Hematopoietic multipotent progenitor cell treated with erythropoietin and hydrocortisone succinate and interleukin-3 and kit ligand, for 8 days (in vitro differentiated cells): ENCODE measurements at regions not wholly inside any gene's neighbourhood (a gene's known extent, or its start where the extent isn't known, plus 50 kb on each side); places are given as distances from the start of the nearest gene placed in this dataset.
"Not testable (repeated sequence)": the region's sequence is repeated elsewhere in the genome, so short reads cannot be mapped to it uniquely, and the experiment has no call there.

Source experiments
- DNase-seq: peaks from one replicate; pipeline ENCODE4 v3.0.0-alpha.2; 2015

- not testable (repeated sequence) for DNase-seq
Observed at GRCh38 chr6:86872810-86873209, 64.5 kb upstream of the HTR1E start.

- DNase-seq, result no peak
Observed at GRCh38 chr6:86871681-86872080, 65.6 kb upstream of the HTR1E start.

GRCh38 chr6:86869500-86869899 lies 67.8 kb upstream of the HTR1E start:
- no peak for DNase-seq

GRCh38 chr6:86859513-86859912 lies 77.8 kb upstream of the HTR1E start:
- DNase-seq, result no peak

- DNase-seq, result no peak
Observed at GRCh38 chr6:86858970-86859369, 78.4 kb upstream of the HTR1E start.

GRCh38 chr6:86857783-86858182 lies 79.5 kb upstream of the HTR1E start:
- DNase-seq, result no peak

- DNase-seq, result peak; percentile 28
Observed at GRCh38 chr6:86856937-86857563, 80.3 kb upstream of the HTR1E start.

- peak; percentile 34 for DNase-seq
Observed at GRCh38 chr6:86856379-86856778, 80.9 kb upstream of the HTR1E start.

GRCh38 chr6:86848986-86849385 lies 88.3 kb upstream of the HTR1E start:
- no peak for DNase-seq

GRCh38 chr6:86832686-86833085 lies 104.6 kb upstream of the HTR1E start:
- DNase-seq, result no peak

- no peak for DNase-seq
Observed at GRCh38 chr6:86825436-86825835, 111.9 kb upstream of the HTR1E start.

- no peak for DNase-seq
Observed at GRCh38 chr6:86822747-86823146, 114.6 kb upstream of the HTR1E start.

- no peak for DNase-seq
Observed at GRCh38 chr6:86820750-86821149, 116.6 kb upstream of the HTR1E start.

GRCh38 chr6:86793649-86794048 lies 143.7 kb upstream of the HTR1E start:
- no peak for DNase-seq

GRCh38 chr6:86791476-86791875 lies 145.9 kb upstream of the HTR1E start:
- no peak for DNase-seq

GRCh38 chr6:86789779-86790411 lies 147.4 kb upstream of the HTR1E start:
- no peak for DNase-seq

GRCh38 chr6:86782328-86782727 lies 155.0 kb upstream of the HTR1E start:
- DNase-seq, result no peak

GRCh38 chr6:86780923-86781322 lies 156.4 kb upstream of the HTR1E start:
- no peak for DNase-seq

GRCh38 chr6:86775893-86776292 lies 161.4 kb upstream of the HTR1E start:
- no peak for DNase-seq

- no peak for DNase-seq
Observed at GRCh38 chr6:86765211-86765610, 172.1 kb upstream of the HTR1E start.

- DNase-seq, result not testable (repeated sequence)
Observed at GRCh38 chr6:86759953-86760352, 177.4 kb upstream of the HTR1E start.

GRCh38 chr6:86756640-86757229 lies 180.6 kb upstream of the HTR1E start:
- no peak for DNase-seq

GRCh38 chr6:86744048-86744447 lies 193.3 kb upstream of the HTR1E start:
- DNase-seq, result no peak

- no peak for DNase-seq
Observed at GRCh38 chr6:86738078-86738477, 199.2 kb upstream of the HTR1E start.

- DNase-seq, result not testable (repeated sequence)
Observed at GRCh38 chr6:86731631-86732030, 205.7 kb upstream of the HTR1E start.
